IMR-90 (cell line): ENCODE measurements at regions not wholly inside any gene's neighbourhood (a gene's known extent, or its start where the extent isn't known, plus 50 kb on each side); places are given as distances from the start of the nearest gene placed in this dataset.

Source experiments
- ATAC-seq: fragments of 200-7000 bp; cut with Tn5 transposase; 2 replicates; pipeline ENCODE4 v1.9.1; 2020; ENCODE audit warnings: low read depth, mild to moderate bottlenecking, moderate library complexity
- BruUV-seq: library from RNA; stranded (reverse); fragments of 400-500 nt; replicated peaks from 2 replicates; lab custom pipeline; 2021; lab: Mats Ljungman, UMichigan
- CTCF ChIA-PET: fragments of 300-600 bp; formaldehyde crosslinking; extraction: SDS; loops from one replicate; lab custom pipeline; 2021; ENCODE audit warnings: antibody characterized with exemption; lab: Yijun Ruan, JAX
- POLR2A ChIA-PET: fragments of 300-600 bp; sonication (Branson Sonifier 250); formaldehyde crosslinking; loops from one replicate; lab custom pipeline; 2022; ENCODE audit warnings: antibody characterized with exemption; ENCODE audit not compliant: unreplicated experiment; lab: Charles Lee
- DNase-seq: peaks from one replicate; pipeline ENCODE4 v3.0.0; 2013
- H2AFZ ChIP-seq: replicated peaks from 2 replicates; pipeline ENCODE3; 2013; ENCODE audit warnings: low read length, mild to moderate bottlenecking; ENCODE audit not compliant: poor library complexity
- H2AK5ac ChIP-seq: 2 replicates; pipeline ENCODE4 v1.6.1; 2013; ENCODE audit warnings: low read depth, low read length, inconsistent platforms
- H2AK9ac ChIP-seq: replicated peaks from 2 replicates; pipeline ENCODE3; 2013; ENCODE audit warnings: mild to moderate bottlenecking, low read depth, low read length, moderate library complexity; ENCODE audit not compliant: poor library complexity
- H2BK120ac ChIP-seq: 2 replicates; pipeline ENCODE4 v1.6.1; 2013; ENCODE audit warnings: low read depth, low read length, inconsistent platforms
- H2BK15ac ChIP-seq: 3 replicates; pipeline ENCODE4 v1.6.1; 2013; ENCODE audit warnings: low read depth, low read length, inconsistent platforms
- H2BK20ac ChIP-seq: 2 replicates; pipeline ENCODE4 v1.6.1; 2013; ENCODE audit warnings: low read depth, mild to moderate bottlenecking, inconsistent platforms, low read length, moderate library complexity
- H2BK5ac ChIP-seq: 2 replicates; pipeline ENCODE4 v1.6.1; 2013; ENCODE audit warnings: mild to moderate bottlenecking, low read depth, low read length, inconsistent platforms; ENCODE audit not compliant: poor library complexity, severe bottlenecking
- H3K14ac ChIP-seq: replicated peaks from 2 replicates; pipeline ENCODE4 v1.6.1; 2013; ENCODE audit warnings: low read depth, low read length, inconsistent platforms
- H3K18ac ChIP-seq: 2 replicates; pipeline ENCODE4 v1.6.1; 2013; ENCODE audit warnings: low read depth, low read length, control low read depth
- H3K23ac ChIP-seq: 2 replicates; pipeline ENCODE4 v1.6.1; 2013; ENCODE audit warnings: low read depth, low read length, inconsistent platforms
- H3K27ac ChIP-seq: 2 replicates; pipeline ENCODE4 v1.5.1; 2013; ENCODE audit warnings: mild to moderate bottlenecking, control low read depth, low read length; ENCODE audit not compliant: insufficient read depth
- H3K27me3 ChIP-seq: 2 replicates; pipeline ENCODE4 v1.6.1; 2013; ENCODE audit warnings: low read length; ENCODE audit not compliant: control insufficient read depth, insufficient read depth
- H3K36me3 ChIP-seq: 2 replicates; pipeline ENCODE4 v1.6.1; 2013; ENCODE audit warnings: low read length, mixed read lengths; ENCODE audit not compliant: control insufficient read depth, insufficient read depth
- H3K4ac ChIP-seq: 2 replicates; pipeline ENCODE4 v1.6.1; 2013; ENCODE audit warnings: low read depth, low read length, inconsistent platforms
- H3K4me1 ChIP-seq: 2 replicates; pipeline ENCODE4 v1.6.1; 2013; ENCODE audit warnings: low read length, mixed read lengths; ENCODE audit not compliant: control insufficient read depth, insufficient read depth
- H3K4me2 ChIP-seq: 2 replicates; pipeline ENCODE4 v1.6.1; 2013; ENCODE audit warnings: low read depth, mild to moderate bottlenecking, control low read depth, low read length, moderate library complexity
- H3K4me3 ChIP-seq: 2 replicates; pipeline ENCODE4 v1.5.1; 2013; ENCODE audit warnings: low read depth, mild to moderate bottlenecking, control low read depth, low read length, moderate library complexity; ENCODE audit not compliant: insufficient read depth
- H3K56ac ChIP-seq: 2 replicates; pipeline ENCODE4 v1.6.1; 2013; ENCODE audit warnings: low read length, inconsistent platforms; ENCODE audit not compliant: insufficient read depth; ENCODE audit errors: extremely low read depth
- H3K79me1 ChIP-seq, 2 experiments: 2 replicates each; pipeline ENCODE4 v1.6.1; 2013; ENCODE audit warnings: low read length in 2 of 2, inconsistent platforms in 1 of 2, low read depth in 1 of 2
- H3K9ac ChIP-seq: 2 replicates; pipeline ENCODE4 v1.6.1; 2013; ENCODE audit warnings: low read depth, low read length, control low read depth
- H3K9me1 ChIP-seq: 2 replicates; pipeline ENCODE4 v1.6.1; 2013; ENCODE audit warnings: low read length, inconsistent platforms; ENCODE audit not compliant: insufficient read depth
- H3K9me3 ChIP-seq: 2 replicates; pipeline ENCODE4 v1.6.1; 2013; ENCODE audit warnings: low read length; ENCODE audit not compliant: control insufficient read depth, insufficient read depth
- H4K20me1 ChIP-seq: 2 replicates; pipeline ENCODE4 v1.6.1; 2013; ENCODE audit warnings: low read length, inconsistent platforms; ENCODE audit not compliant: insufficient read depth
- H4K5ac ChIP-seq: 2 replicates; pipeline ENCODE4 v1.6.1; 2013; ENCODE audit warnings: mild to moderate bottlenecking, low read depth, low read length, control low read depth
- H4K8ac ChIP-seq, 2 experiments: 2 replicates each; pipeline ENCODE4 v1.6.1; 2013; ENCODE audit warnings: low read depth in 2 of 2, low read length in 2 of 2, control low read depth in 1 of 2, inconsistent platforms in 1 of 2
- H4K91ac ChIP-seq: 2 replicates; pipeline ENCODE4 v1.6.1; 2013; ENCODE audit warnings: low read depth, low read length, inconsistent platforms; ENCODE audit not compliant: insufficient read depth
- MAFK ChIP-seq: IDR thresholded peaks from 2 replicates; pipeline ENCODE4 v1.6.1; 2012; ENCODE audit warnings: low read depth, low read length, improper control_type of control experiment
- USF2 ChIP-seq: fragments of 150-350 bp; IDR thresholded peaks from 2 replicates; pipeline ENCODE4 v1.6.1; 2017; ENCODE audit warnings: mild to moderate bottlenecking, antibody characterized with exemption, low read length, low read depth
- WGBS, 2 experiments: methylation state at CpG; one replicate each; pipeline versions ENCODE4 v1.1.5 to v1.1.7; 2013; ENCODE audit warnings: missing lambda C conversion rate in 2 of 2; ENCODE audit not compliant: insufficient read length in 1 of 2; ENCODE audit errors: extremely low coverage in 2 of 2; 5-methylcytosine and 5-hydroxymethylcytosine counted together
- dilution Hi-C: fragments of 300-500 bp; cut with HindIII; formaldehyde crosslinking; loops from one replicate; pipeline ENCODE4 v1.14.3; 2018; ENCODE audit warnings: low sequenced_read_pairs; ENCODE audit not compliant: unreplicated experiment
- in situ Hi-C: fragments of 300-500 bp; cut with MboI; formaldehyde crosslinking; loops from 3 replicates; pipeline ENCODE4 v1.14.3; 2019; ENCODE audit warnings: low sequenced_read_pairs, inconsistent platforms, mixed read lengths
- intact Hi-C: fragments of 100-400 bp; cut with micrococcal nuclease; formaldehyde crosslinking; loops from 2 replicates; pipeline ENCODE4 v1.10.0; 2022

GRCh38 chr9:102770704-102771103 lies 224.4 kb upstream of the CYLC2 start:
- CTCF ChIA-PET, result no interaction called here
- POLR2A ChIA-PET, result no interaction called here
- no peaks in the 10 kb centered on the region for H3K27me3 ChIP-seq
- in situ Hi-C loops (no loop called here), dilution Hi-C loops (no loop called here), intact Hi-C loops (no loop called here)
- H2AFZ ChIP-seq, result no peak overlapping the region
- H3K4me1 ChIP-seq, result no peaks in the 10 kb centered on the region
- WGBS, 2 experiments, result no CpG with 5 or more reads among the region's 3 CpGs
- H3K79me1 ChIP-seq, result no peaks in the 10 kb centered on the region
- no peaks in the 10 kb centered on the region for H3K9me1 ChIP-seq
- H4K5ac ChIP-seq, result no peak overlapping the region
- no peak overlapping the region for H2BK15ac ChIP-seq
- no peak overlapping the region for H2BK120ac ChIP-seq
- BruUV-seq, result no TSS peak
- no peak overlapping the region for H3K27ac ChIP-seq
- no peak overlapping the region for H4K8ac ChIP-seq
- no peak overlapping the region for H3K56ac ChIP-seq
- no peaks in the 10 kb centered on the region for H3K36me3 ChIP-seq
- H3K23ac ChIP-seq, result no peak overlapping the region
- H3K14ac ChIP-seq, result no peak overlapping the region
- H3K18ac ChIP-seq, result no peak overlapping the region
- no peak overlapping the region for H3K9ac ChIP-seq
- no peak overlapping the region for H2BK5ac ChIP-seq
- H3K4ac ChIP-seq, result no peak overlapping the region
- H4K20me1 ChIP-seq, result no peaks in the 10 kb centered on the region
- no peak overlapping the region for H2BK20ac ChIP-seq
- H4K91ac ChIP-seq, result no peak overlapping the region
- H3K4me3 ChIP-seq, result no peak overlapping the region
- ATAC-seq (no peak), DNase-seq (no peak)
- no peak for TF ChIP-seq USF2
- TF ChIP-seq MAFK, result peak; percentile 81
- H2AK9ac ChIP-seq, result no peak overlapping the region
- 0 out of 2 replicates have a peak, but pooled peaks cover 3% of the 10 kb centered on the region for H3K9me3 ChIP-seq
- H3K4me2 ChIP-seq, result no peak overlapping the region
- H2AK5ac ChIP-seq, result no peak overlapping the region
